ENCODE measurements at regions not wholly inside any gene's neighbourhood (a gene's known extent, or its start where the extent isn't known, plus 50 kb on each side); places are given as distances from the start of the nearest gene placed in this dataset.

- no peak overlapping the region for H3K4me3 Mint-ChIP-seq
- Histone ChIP-seq H3K9me3 (ENCODE audit: control insufficient read depth, low read length) (no peaks in the 10 kb centered on the region), H3K27ac (ENCODE audit: low read depth, low read length) (no peak overlapping the region), H3K9ac (ENCODE audit: extremely low read depth, low read length, poor library complexity, severe bottlenecking) (no peak overlapping the region), H3K36me3 (ENCODE audit: control insufficient read depth, insufficient read depth, low read length) (no peaks in the 10 kb centered on the region), H3K27me3 (ENCODE audit: control insufficient read depth, insufficient read depth, low read length, poor library complexity, severe bottlenecking) (no peaks in the 10 kb centered on the region), H3K4me1 (ENCODE audit: control insufficient read depth, insufficient read depth, low read length) (no peaks in the 10 kb centered on the region), H3K4me3 (ENCODE audit: low read length) (no peak overlapping the region)
- H3K27me3 Mint-ChIP-seq (ENCODE audit: insufficient read depth), result no peaks in the 10 kb centered on the region
- TF ChIP-seq, protein P1, sequence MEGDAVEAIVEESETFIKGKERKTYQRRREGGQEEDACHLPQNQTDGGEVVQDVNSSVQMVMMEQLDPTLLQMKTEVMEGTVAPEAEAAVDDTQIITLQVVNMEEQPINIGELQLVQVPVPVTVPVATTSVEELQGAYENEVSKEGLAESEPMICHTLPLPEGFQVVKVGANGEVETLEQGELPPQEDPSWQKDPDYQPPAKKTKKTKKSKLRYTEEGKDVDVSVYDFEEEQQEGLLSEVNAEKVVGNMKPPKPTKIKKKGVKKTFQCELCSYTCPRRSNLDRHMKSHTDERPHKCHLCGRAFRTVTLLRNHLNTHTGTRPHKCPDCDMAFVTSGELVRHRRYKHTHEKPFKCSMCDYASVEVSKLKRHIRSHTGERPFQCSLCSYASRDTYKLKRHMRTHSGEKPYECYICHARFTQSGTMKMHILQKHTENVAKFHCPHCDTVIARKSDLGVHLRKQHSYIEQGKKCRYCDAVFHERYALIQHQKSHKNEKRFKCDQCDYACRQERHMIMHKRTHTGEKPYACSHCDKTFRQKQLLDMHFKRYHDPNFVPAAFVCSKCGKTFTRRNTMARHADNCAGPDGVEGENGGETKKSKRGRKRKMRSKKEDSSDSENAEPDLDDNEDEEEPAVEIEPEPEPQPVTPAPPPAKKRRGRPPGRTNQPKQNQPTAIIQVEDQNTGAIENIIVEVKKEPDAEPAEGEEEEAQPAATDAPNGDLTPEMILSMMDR (conservative IDR thresholded peaks at IDR 0.05), result no peak
- no peak for DNase-seq
- no peak overlapping the region for H3K27ac Mint-ChIP-seq
- H3K4me1 Mint-ChIP-seq, result no peaks in the 10 kb centered on the region
- no peaks in the 10 kb centered on the region for H3K9me3 Mint-ChIP-seq
- no peaks in the 10 kb centered on the region for H3K36me3 Mint-ChIP-seq (ENCODE audit: low read depth)
These were observed 209.8 kb downstream of the SPCS3 start for GRCh38 chr4:176529574-176529973.

GRCh38 chr4:176533159-176533558 is 213.4 kb downstream of the SPCS3 start:
- H3K27ac Mint-ChIP-seq, result no peak overlapping the region
- H3K9me3 ChIP-seq (ENCODE audit: control insufficient read depth, low read length), result no peaks in the 10 kb centered on the region
- H3K36me3 ChIP-seq (ENCODE audit: control insufficient read depth, insufficient read depth, low read length), result no peaks in the 10 kb centered on the region
- H3K27me3 ChIP-seq (ENCODE audit: control insufficient read depth, insufficient read depth, low read length, poor library complexity, severe bottlenecking), result no peaks in the 10 kb centered on the region
- H3K4me3 ChIP-seq (ENCODE audit: low read length), result no peak overlapping the region
- no peak for DNase-seq
- H3K9me3 Mint-ChIP-seq, result no peaks in the 10 kb centered on the region
- no peaks in the 10 kb centered on the region for H3K4me1 ChIP-seq (ENCODE audit: control insufficient read depth, insufficient read depth, low read length)
- no peaks in the 10 kb centered on the region for H3K27me3 Mint-ChIP-seq (ENCODE audit: insufficient read depth)
- H3K36me3 Mint-ChIP-seq (ENCODE audit: low read depth), result no peaks in the 10 kb centered on the region
- no peak overlapping the region for H3K9ac ChIP-seq (ENCODE audit: extremely low read depth, low read length, poor library complexity, severe bottlenecking)
- H3K4me1 Mint-ChIP-seq, result no peaks in the 10 kb centered on the region
- TF ChIP-seq, protein P1 (conservative IDR thresholded peaks at IDR 0.05), result no peak
- no peak overlapping the region for H3K4me3 Mint-ChIP-seq
- no peak overlapping the region for H3K27ac ChIP-seq (ENCODE audit: low read depth, low read length)

GRCh38 chr4:176534566-176534965 is 214.8 kb downstream of the SPCS3 start:
- TF ChIP-seq, protein P1 (conservative IDR thresholded peaks at IDR 0.05), result no peak
- whole genome bisulfite sequencing, 2 experiments (ENCODE audit: insufficient coverage in 1 of 2, insufficient read length in 1 of 2), result 83 to 84% methylated on average over 3 of the region's 3 CpGs
- Mint-ChIP-seq H3K9me3 (no peaks in the 10 kb centered on the region), H3K27ac (no peak overlapping the region), H3K36me3 (ENCODE audit: low read depth) (no peaks in the 10 kb centered on the region), H3K4me1 (no peaks in the 10 kb centered on the region), H3K27me3 (ENCODE audit: insufficient read depth) (no peaks in the 10 kb centered on the region), H3K4me3 (no peak overlapping the region)
- DNase-seq, result no peak
- H3K36me3 ChIP-seq (ENCODE audit: control insufficient read depth, insufficient read depth, low read length), result no peaks in the 10 kb centered on the region
- H3K27ac ChIP-seq (ENCODE audit: low read depth, low read length), result no peak overlapping the region
- no peaks in the 10 kb centered on the region for H3K4me1 ChIP-seq (ENCODE audit: control insufficient read depth, insufficient read depth, low read length)
- H3K9me3 ChIP-seq (ENCODE audit: control insufficient read depth, low read length), result no peaks in the 10 kb centered on the region
- H3K27me3 ChIP-seq (ENCODE audit: control insufficient read depth, insufficient read depth, low read length, poor library complexity, severe bottlenecking), result no peaks in the 10 kb centered on the region
- no peak overlapping the region for H3K4me3 ChIP-seq (ENCODE audit: low read length)
- no peak overlapping the region for H3K9ac ChIP-seq (ENCODE audit: extremely low read depth, low read length, poor library complexity, severe bottlenecking)
